Neuron (in vitro differentiated cells): ENCODE measurements at regions not wholly inside any gene's neighbourhood (a gene's known extent, or its start where the extent isn't known, plus 50 kb on each side); places are given as distances from the start of the nearest gene placed in this dataset.
"Not testable (repeated sequence)": the region's sequence is repeated elsewhere in the genome, so short reads cannot be mapped to it uniquely, and the experiment has no call there.

Experiments used
- H2AFZ ChIP-seq: one replicate; pipeline ENCODE4 v1.6.1; 2013; ENCODE audit warnings: low read depth, mild to moderate bottlenecking, inconsistent platforms, low read length, moderate library complexity
- H3K27me3 ChIP-seq: one replicate; pipeline ENCODE4 v1.6.1; 2013; ENCODE audit warnings: low read length; ENCODE audit not compliant: insufficient read depth
- H3K36me3 ChIP-seq: one replicate; pipeline ENCODE4 v1.6.1; 2013; ENCODE audit warnings: low read length; ENCODE audit not compliant: insufficient read depth
- H3K4me1 ChIP-seq: one replicate; pipeline ENCODE4 v1.6.1; 2013; ENCODE audit warnings: low read length; ENCODE audit not compliant: insufficient read depth
- H3K4me3 ChIP-seq: 2 replicates; pipeline ENCODE4 v1.5.1; 2013; ENCODE audit warnings: mild to moderate bottlenecking, low read length, moderate library complexity
- H3K9me3 ChIP-seq: one replicate; pipeline ENCODE4 v1.6.1; 2013; ENCODE audit warnings: low read length

- no peak overlapping the region for H3K4me3 ChIP-seq
- H3K9me3 ChIP-seq: no peaks in the 10 kb centered on the region
- H3K27me3 ChIP-seq: no peaks in the 10 kb centered on the region
- H3K4me1 ChIP-seq: no peaks in the 10 kb centered on the region
- no peaks in the 10 kb centered on the region for H3K36me3 ChIP-seq
- no peak overlapping the region for H2AFZ ChIP-seq
Measured at GRCh38 chr13:76829572-76830327, 56.5 kb downstream of the KCTD12 start.

GRCh38 chr13:76828316-76828741, 57.9 kb downstream of the KCTD12 start:
- H2AFZ ChIP-seq: no peak overlapping the region
- no peaks in the 10 kb centered on the region for H3K36me3 ChIP-seq
- no peaks in the 10 kb centered on the region for H3K4me1 ChIP-seq
- H3K27me3 ChIP-seq: no peaks in the 10 kb centered on the region
- H3K4me3 ChIP-seq: no peak overlapping the region
- H3K9me3 ChIP-seq: no peaks in the 10 kb centered on the region

GRCh38 chr13:76826527-76826926, 59.7 kb downstream of the KCTD12 start:
- Histone ChIP-seq H3K9me3 (no peaks in the 10 kb centered on the region), H3K4me1 (no peaks in the 10 kb centered on the region), H3K4me3 (no peak overlapping the region), H3K36me3 (no peaks in the 10 kb centered on the region), H2AFZ (no peak overlapping the region), H3K27me3 (no peaks in the 10 kb centered on the region)

GRCh38 chr13:76825430-76825829, 60.8 kb downstream of the KCTD12 start:
- Histone ChIP-seq H3K4me1 (no peaks in the 10 kb centered on the region), H3K36me3 (no peaks in the 10 kb centered on the region), H3K9me3 (no peaks in the 10 kb centered on the region), H3K27me3 (no peaks in the 10 kb centered on the region), H3K4me3 (no peak overlapping the region), H2AFZ (no peak overlapping the region)

GRCh38 chr13:76823969-76824368, 62.2 kb downstream of the KCTD12 start:
- H3K4me1 ChIP-seq: no peaks in the 10 kb centered on the region
- no peaks in the 10 kb centered on the region for H3K27me3 ChIP-seq
- no peak overlapping the region for H3K4me3 ChIP-seq
- no peaks in the 10 kb centered on the region for H3K9me3 ChIP-seq
- no peak overlapping the region for H2AFZ ChIP-seq
- H3K36me3 ChIP-seq: no peaks in the 10 kb centered on the region

- Histone ChIP-seq H3K4me3 (no peak overlapping the region), H3K27me3 (no peaks in the 10 kb centered on the region), H2AFZ (no peak overlapping the region)
Measured at GRCh38 chr13:76822698-76823267, 63.4 kb downstream of the KCTD12 start.

GRCh38 chr13:76821222-76821621, 65.0 kb downstream of the KCTD12 start:
- not testable (repeated sequence) for H3K4me3 ChIP-seq, H3K27me3 ChIP-seq, H3K4me1 ChIP-seq

More at GRCh38 chr13:76822698-76823267, 63.4 kb downstream of the KCTD12 start:
- Histone ChIP-seq H3K36me3 (no peaks in the 10 kb centered on the region), H3K9me3 (no peaks in the 10 kb centered on the region), H3K4me1 (no peaks in the 10 kb centered on the region)

GRCh38 chr13:76820759-76821158, 65.4 kb downstream of the KCTD12 start:
- Histone ChIP-seq H3K4me1 (no peaks in the 10 kb centered on the region), H3K27me3 (no peaks in the 10 kb centered on the region), H2AFZ (no peak overlapping the region), H3K4me3 (no peak overlapping the region), H3K9me3 (no peaks in the 10 kb centered on the region), H3K36me3 (no peaks in the 10 kb centered on the region)

More at GRCh38 chr13:76821222-76821621, 65.0 kb downstream of the KCTD12 start:
- H3K9me3 ChIP-seq, H2AFZ ChIP-seq, H3K36me3 ChIP-seq: not testable (repeated sequence)

- Histone ChIP-seq H3K36me3 (no peaks in the 10 kb centered on the region), H3K9me3 (no peaks in the 10 kb centered on the region), H2AFZ (no peak overlapping the region), H3K4me1 (no peaks in the 10 kb centered on the region), H3K27me3 (no peaks in the 10 kb centered on the region), H3K4me3 (no peak overlapping the region)
Measured at GRCh38 chr13:76816394-76816793, 69.8 kb downstream of the KCTD12 start.

- H3K4me1 ChIP-seq: no peaks in the 10 kb centered on the region
- H3K36me3 ChIP-seq: no peaks in the 10 kb centered on the region
- no peak overlapping the region for H2AFZ ChIP-seq
- H3K27me3 ChIP-seq: no peaks in the 10 kb centered on the region
- H3K4me3 ChIP-seq: no peak overlapping the region
- no peaks in the 10 kb centered on the region for H3K9me3 ChIP-seq
Measured at GRCh38 chr13:76815344-76815743, 70.9 kb downstream of the KCTD12 start.

GRCh38 chr13:76813891-76814290, 72.3 kb downstream of the KCTD12 start:
- Histone ChIP-seq H2AFZ (no peak overlapping the region), H3K27me3 (no peaks in the 10 kb centered on the region), H3K4me3 (no peak overlapping the region)

GRCh38 chr13:76813000-76813691, 73.1 kb downstream of the KCTD12 start:
- Histone ChIP-seq H2AFZ (no peak overlapping the region), H3K4me3 (no peak overlapping the region), H3K4me1 (no peaks in the 10 kb centered on the region), H3K27me3 (no peaks in the 10 kb centered on the region), H3K9me3 (no peaks in the 10 kb centered on the region), H3K36me3 (no peaks in the 10 kb centered on the region)

More at GRCh38 chr13:76813891-76814290, 72.3 kb downstream of the KCTD12 start:
- H3K9me3 ChIP-seq: no peaks in the 10 kb centered on the region
- H3K4me1 ChIP-seq: no peaks in the 10 kb centered on the region
- no peaks in the 10 kb centered on the region for H3K36me3 ChIP-seq

GRCh38 chr13:76812206-76812897, 73.9 kb downstream of the KCTD12 start:
- Histone ChIP-seq H3K36me3 (no peaks in the 10 kb centered on the region), H3K9me3 (no peaks in the 10 kb centered on the region), H2AFZ (no peak overlapping the region), H3K4me1 (no peaks in the 10 kb centered on the region), H3K4me3 (no peak overlapping the region), H3K27me3 (no peaks in the 10 kb centered on the region)
